Vagina (tissue), 2 donors: ENCODE measurements at regions not wholly inside any gene's neighbourhood (a gene's known extent, or its start where the extent isn't known, plus 50 kb on each side); places are given as distances from the start of the nearest gene placed in this dataset.

Experiments
- CTCF ChIP-seq, 3 experiments: fragments of 450-650 bp in 2 of 3; fragments of 200-600 bp in 1 of 3; sonication (generic) in 1 of 3; IDR thresholded peaks; one replicate each; pipeline ENCODE4 v1.5.1; 2017 to 2019; ENCODE audit warnings: antibody characterized with exemption in 3 of 3, mild to moderate bottlenecking in 2 of 3, moderate library complexity in 2 of 3
- POLR2A ChIP-seq, 2 donors: fragments of 450-650 bp; IDR thresholded peaks; one replicate each; pipeline ENCODE4 v1.6.1; 2017; ENCODE audit warnings: antibody characterized with exemption in 2 of 2, mild to moderate bottlenecking in 2 of 2, moderate library complexity in 2 of 2
- POLR2AphosphoS5 ChIP-seq, 2 donors: sonication (generic); formaldehyde crosslinking; IDR thresholded peaks; one replicate each; pipeline ENCODE4 v1.9.0; 2017; ENCODE audit warnings: antibody characterized with exemption in 2 of 2, mild to moderate bottlenecking in 2 of 2, low read depth in 1 of 2; ENCODE audit not compliant: insufficient read depth in 1 of 2

- no peak for TF ChIP-seq CTCF (IDR thresholded peaks at IDR 0.05)
- TF ChIP-seq POLR2A (IDR thresholded peaks at IDR 0.05): no peak
- no peak for TF ChIP-seq POLR2AphosphoS5 (IDR thresholded peaks at IDR 0.05; ENCODE audit: insufficient read depth in 1 of 2, low read depth in 1 of 2)
Observed at GRCh38 chr4:123822353-123822752, 425.8 kb downstream of the SPRY1 start.
